ENCODE measurements at regions not wholly inside any gene's neighbourhood (a gene's known extent, or its start where the extent isn't known, plus 50 kb on each side); places are given as distances from the start of the nearest gene placed in this dataset.
"Not testable (repeated sequence)": the region's sequence is repeated elsewhere in the genome, so short reads cannot be mapped to it uniquely, and the experiment has no call there.

- no peak for DNase-seq
Observed at GRCh38 chr2:185667452-185667851, 71.2 kb upstream of the FSIP2 start.

DNA sequence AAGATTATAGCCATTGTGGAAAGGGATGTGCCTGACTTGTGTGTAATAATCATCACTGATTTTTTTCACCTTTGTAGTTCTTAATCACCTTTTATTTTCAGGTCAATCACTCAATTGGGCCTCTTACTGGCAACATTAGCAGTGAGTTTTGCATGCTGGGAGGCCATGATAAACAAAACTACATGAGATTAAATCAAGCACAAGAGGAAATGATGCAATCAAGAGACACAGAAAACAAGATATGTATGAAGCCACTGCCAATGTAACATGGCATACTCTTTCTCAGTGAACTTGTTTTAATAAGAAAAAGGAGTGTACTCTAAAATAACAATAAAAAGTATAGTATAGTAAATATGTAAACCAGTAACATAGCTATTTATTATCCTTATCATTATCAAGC is 69.9 kb upstream of the FSIP2 start:
- no peak for DNase-seq

- DNase-seq: no peak
Observed at GRCh38 chr2:185674232-185674631, 64.4 kb upstream of the FSIP2 start.

DNA sequence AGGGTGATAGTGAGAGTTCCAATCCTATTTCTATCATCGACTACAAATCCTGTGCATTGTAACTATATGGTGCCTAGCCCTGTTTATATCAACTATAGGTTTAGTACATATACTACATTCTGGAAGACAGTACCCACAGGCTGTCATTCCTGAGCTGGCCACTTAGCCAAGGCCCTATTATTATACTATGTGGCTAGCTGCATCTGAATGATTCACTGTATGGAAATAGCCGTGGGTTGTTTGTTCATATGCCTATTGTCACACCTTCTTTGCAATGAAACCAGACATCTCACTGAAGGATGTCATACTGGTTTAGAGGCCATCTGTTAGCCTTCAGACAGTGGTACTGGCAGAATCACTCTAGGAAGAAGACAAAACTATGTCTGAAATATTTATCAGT is 62.3 kb upstream of the FSIP2 start:
- DNase-seq: no peak

DNA sequence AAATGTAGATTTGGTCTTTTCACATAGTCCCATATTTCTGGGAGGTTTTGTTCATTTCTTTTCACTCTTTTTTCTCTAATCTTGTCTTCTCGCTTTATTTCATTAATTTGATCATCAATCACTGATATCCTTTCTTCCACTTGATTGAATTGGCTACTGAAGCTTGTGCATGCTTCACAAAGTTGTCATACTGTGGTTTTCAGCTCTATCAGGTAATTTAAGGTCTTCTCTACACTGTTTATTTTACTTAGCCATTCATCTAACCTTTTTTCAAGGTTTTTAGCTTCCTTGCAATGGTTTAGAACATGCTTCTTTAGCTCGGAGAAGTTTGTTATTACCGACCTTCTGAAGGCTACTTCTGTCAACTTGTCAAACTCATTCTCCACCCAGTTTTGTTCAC is 51.6 kb upstream of the FSIP2 start:
- not testable (repeated sequence) for DNase-seq

GRCh38 chr2:185687967-185688366 is 50.6 kb upstream of the FSIP2 start:
- DNase-seq: no peak

All from hindlimb muscle (tissue), 1 donor.